Activated naive CD8-positive, alpha-beta T cell treated with anti-CD3 and anti-CD28 coated beads, Interleukin-2, amount 50 U/mL, for 16 hours (primary cell): ENCODE measurements at regions not wholly inside any gene's neighbourhood (a gene's known extent, or its start where the extent isn't known, plus 50 kb on each side); places are given as distances from the start of the nearest gene placed in this dataset.

ENCODE experiments used
- DNase-seq: peaks from one replicate; pipeline ENCODE4 v3.0.0-alpha.2; 2020; ENCODE audit warnings: low read depth, low spot score

DNA sequence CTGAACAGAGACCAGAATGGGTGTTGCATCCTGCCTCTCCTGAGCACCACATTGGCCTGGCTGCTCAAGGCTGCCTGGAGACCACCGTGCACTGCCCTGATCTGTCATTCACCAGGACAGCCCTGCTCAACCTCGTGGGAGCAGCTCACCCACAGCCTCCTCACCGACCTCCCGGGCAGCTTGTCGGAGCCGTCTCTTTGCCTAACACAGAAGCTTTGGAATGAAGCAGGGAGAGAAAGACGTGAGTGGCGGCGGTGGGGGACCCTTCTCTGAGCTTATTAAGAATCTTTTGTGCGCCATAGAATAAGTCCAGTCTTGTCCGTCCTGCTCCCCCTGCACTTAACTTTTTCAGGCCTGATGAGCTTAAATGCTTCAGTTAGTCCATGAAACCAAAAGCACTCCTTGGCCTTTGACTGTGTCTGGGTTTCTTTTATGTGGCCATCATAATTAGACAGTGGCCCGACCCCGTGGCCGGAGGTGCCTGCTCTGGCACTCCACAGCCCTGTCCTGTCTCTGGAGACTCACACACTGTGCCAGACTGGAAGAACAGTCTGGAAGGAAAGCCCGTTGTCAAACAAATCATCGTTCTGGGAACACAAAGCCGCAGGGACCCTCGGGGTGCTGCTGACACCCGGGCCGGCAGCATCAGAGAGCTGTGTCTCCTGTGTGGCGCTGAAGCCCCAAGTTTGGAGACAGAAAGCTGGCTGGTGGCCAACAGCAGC is 192.8 kb downstream of the BCOR start:
- DNase-seq = no peak

DNA sequence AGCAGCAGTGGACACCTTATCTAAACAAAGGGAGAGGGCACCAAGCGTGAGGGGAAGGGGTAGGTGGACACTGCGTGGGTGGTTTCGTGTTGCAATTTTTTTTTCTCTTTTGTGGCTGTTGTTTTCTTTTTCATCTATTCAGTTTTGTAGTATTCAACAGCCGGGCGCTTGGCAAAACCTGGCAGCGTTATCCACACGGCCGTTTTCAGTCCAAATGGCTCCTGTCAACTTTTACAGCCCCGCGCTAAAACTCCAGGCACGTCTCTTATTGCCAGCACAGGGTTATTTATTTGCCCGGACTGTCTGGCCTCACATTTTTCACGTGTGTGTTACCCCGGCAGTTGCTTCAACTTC is 192.2 kb downstream of the BCOR start:
- no peak for DNase-seq

DNA sequence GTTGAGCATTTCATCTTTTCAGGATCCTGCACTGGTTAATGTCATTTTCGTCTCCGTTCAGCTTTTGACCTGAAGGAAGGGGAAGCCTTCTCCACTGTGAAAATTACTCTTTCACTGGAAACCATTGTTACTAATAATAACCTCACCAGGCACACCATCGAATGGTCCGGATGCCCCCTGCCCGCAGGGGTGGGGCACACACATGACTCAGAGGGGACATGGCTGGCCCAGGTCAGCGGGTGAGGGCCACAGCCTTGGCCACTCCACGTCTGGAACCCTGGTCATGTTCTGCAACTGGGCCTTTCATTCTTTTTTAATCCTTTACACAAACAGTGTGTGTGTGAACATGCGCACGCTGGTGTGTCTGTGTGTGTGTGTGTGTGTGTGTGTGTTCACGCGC is 191.8 kb downstream of the BCOR start:
- DNase-seq = no peak

DNA sequence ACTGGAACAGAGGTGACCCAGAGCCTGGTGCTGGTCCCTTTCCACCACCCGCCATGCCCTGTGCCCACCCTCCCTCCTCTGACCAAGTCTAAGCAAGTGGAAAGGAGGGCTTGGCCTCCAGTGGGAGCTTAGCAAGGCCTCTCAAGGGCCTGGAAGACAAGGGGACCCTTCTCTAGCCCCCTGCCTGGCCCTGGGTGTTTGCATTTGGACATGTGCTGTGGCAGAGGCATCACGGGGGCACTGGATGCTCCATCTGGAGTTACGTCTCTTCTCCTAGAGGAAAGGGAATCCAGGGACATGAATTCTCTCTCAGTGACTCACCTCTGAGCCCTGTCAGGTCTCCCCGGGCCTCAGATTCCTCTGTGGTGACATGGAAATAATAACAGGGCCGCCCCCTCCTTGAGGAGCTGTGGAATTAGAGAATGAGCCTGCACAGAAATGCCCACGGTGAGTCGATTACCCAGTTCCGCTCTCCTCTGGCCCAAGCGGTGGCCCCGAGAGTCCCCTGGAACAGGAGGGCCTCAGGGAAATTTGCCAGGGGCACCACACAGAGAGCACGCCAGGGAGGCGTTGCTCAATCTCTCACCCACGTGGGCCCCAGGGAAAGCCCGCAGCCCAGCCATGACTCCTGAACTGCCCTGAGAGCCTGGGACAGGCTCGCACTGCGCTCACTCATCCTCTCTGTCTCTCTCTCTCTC is 189.6 kb downstream of the BCOR start:
- DNase-seq = no peak

GRCh38 chrX:39909996-39910395 is 187.8 kb downstream of the BCOR start:
- no peak for DNase-seq

DNA sequence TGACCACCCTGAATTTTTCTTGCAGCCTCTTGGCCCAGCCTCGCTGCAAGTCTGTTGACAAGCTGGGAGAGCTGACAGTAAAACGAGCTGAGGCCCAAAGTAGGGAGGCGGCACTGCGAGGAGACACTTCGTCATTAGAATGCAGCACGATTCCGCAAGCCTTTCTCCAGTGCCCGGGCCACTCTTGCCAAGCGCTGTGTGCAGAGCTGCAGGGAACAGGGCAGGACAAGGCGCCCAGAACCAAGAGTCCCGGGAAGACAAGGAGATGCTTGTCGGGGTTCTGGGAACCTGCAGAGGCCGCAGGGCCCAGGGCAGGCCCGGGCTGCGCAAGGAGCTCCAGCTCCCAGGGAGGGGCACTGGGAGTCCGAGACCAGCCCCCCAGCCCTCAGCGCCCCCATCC is 187.1 kb downstream of the BCOR start:
- no peak for DNase-seq

GRCh38 chrX:39911278-39911897 is 186.4 kb downstream of the BCOR start:
- DNase-seq = no peak

DNA sequence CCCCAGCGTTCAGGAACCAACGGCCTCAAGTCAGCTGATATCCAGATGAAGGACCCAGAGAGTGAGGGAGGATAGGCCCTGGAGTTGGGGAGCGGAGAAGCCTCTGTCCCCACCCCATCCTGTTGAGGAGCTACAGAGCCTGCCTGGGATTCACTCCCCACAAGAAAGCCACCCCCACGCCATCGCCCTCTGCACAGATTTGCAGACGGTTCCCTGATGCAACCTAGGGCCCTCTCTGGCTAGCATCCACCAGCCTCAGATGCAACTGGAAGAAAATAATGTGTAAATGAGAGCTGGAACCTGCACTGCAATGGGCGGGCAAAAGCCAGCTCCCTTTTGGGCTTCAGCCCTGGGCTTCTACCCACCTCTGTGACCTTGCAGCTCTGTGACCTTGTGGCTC is 185.6 kb downstream of the BCOR start:
- no peak for DNase-seq

- no peak for DNase-seq
Observed at GRCh38 chrX:39915081-39915480, 182.7 kb downstream of the BCOR start.

DNA sequence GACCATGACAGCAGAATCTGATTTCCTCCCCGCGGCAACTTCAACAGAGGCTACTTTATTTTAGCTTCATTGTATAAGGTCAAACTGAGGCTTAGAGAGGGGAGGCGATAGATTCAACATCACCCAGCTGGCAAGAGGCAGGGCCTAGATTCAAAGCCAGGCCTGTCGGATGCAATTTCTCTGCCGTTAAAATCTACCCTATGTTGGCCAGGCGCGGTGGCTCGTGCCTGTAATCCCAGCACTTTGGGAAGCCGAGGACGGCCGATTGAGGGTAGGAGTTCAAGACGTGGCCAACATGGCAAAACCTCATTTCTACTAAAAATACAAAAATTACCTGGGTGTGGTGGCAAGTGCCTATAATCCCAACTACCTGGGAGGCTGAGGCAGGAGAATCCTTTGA is 182.2 kb downstream of the BCOR start:
- no peak for DNase-seq

DNA sequence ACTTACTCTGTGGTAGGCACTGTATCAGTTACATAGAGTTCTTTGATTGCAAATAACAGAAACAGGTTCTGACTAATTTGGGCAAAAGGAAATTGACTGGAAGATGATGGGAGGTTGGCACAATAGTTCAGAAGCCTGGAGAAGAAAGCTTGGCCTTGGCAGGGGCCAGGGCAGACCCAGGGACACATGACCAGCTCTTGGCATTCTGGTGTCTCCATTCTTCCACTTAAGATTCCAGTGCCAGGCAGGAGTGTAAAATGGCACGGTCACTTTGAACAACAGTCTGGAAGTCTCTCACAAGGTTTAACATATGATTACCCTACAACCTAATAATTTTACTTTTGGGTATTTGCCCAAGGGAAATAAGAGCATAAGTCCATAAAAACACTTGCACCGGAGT is 175.9 kb downstream of the BCOR start:
- DNase-seq = no peak

- no peak for DNase-seq
Observed at GRCh38 chrX:39922488-39922887, 175.3 kb downstream of the BCOR start.

DNA sequence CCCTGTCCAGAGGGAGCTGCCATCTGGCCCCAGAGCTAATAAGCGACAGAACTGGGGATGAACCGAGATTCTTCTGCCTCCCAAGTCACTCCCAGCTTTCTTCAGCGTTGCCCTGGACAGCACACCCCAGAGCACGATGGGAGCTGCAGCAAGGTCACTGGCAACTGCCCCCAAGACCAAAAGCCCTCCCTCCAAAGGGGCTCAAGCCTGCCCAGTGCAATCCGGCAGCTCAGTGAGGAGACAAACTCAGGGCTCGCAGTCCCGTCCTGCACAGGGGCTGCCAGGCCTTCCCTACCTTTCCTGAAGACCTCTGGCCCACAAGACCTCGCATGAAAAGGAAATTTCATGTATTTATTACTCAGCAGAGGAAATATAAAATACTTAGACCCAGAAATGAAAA is 174.8 kb downstream of the BCOR start:
- DNase-seq = no peak

- DNase-seq = no peak
Observed at GRCh38 chrX:39927380-39927779, 170.4 kb downstream of the BCOR start.

DNA sequence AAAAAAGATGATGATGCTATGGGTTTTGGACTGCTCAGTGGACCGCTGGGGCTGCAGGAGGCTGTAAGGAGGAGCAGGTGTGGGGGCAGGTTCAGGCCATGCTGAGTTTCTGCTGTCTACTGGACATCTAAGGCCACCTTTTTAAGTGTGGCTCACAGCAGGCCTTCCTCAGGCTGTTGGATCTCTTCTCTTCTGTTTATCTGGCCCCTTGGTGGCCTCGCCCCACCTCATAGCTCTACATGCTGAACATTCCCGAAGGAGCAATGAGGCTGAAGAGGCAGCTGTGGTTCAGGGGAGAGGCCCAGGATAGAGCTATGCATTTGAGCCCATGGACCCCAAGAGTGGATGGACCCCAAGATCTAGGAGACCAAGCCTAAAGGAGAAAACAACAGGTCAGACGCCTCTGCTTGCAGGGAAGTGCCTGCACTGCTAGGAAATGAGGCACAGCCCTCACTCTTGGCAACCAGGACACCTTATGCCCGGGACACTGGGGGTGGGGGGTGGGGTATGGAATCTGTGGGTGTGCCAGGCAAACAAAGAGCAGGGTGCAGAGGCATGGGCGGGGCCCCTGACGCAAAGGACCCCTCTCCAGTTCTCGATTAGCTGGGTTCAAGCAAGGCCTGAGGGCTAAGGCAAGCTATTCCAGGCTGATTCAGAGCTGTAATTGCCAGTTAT is 168.9 kb downstream of the BCOR start:
- DNase-seq = no peak

- no peak for DNase-seq
Observed at GRCh38 chrX:39929379-39930025, 168.3 kb downstream of the BCOR start.

DNA sequence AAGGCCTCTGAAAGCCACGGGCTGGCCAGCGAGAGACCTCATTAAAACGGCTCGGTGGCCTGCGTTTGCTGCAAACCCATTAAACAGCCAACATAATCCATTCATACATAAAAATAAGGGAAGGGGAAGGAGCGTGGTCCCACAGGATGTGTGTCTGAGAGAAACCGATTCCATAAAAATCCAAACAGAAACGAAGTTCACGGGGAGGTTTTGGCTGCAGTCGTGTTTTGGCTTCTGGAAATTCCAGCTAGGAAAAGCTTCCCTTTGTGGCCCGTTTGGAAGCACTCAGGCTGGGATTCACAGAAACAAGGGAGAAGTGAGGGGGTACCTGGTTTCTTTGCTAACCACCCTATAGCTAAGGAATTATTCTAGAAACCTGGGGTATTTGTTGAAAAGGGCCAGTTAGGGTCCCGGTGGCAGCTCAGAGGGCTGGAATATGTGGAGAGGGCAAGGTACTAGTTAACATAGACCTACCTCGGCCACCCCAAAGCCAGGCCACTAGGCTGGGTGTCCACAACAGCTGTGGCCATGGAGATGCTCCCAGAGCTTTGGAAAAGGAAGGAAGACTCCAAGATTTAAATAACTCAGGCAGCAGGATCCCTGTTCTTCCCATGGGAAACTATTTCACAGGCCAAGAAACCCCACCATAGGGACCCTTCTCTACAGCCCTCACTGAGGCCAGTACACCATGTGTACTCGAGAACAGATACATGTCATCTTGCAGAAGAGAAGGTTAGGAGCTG is 166.8 kb downstream of the BCOR start:
- no peak for DNase-seq

DNA sequence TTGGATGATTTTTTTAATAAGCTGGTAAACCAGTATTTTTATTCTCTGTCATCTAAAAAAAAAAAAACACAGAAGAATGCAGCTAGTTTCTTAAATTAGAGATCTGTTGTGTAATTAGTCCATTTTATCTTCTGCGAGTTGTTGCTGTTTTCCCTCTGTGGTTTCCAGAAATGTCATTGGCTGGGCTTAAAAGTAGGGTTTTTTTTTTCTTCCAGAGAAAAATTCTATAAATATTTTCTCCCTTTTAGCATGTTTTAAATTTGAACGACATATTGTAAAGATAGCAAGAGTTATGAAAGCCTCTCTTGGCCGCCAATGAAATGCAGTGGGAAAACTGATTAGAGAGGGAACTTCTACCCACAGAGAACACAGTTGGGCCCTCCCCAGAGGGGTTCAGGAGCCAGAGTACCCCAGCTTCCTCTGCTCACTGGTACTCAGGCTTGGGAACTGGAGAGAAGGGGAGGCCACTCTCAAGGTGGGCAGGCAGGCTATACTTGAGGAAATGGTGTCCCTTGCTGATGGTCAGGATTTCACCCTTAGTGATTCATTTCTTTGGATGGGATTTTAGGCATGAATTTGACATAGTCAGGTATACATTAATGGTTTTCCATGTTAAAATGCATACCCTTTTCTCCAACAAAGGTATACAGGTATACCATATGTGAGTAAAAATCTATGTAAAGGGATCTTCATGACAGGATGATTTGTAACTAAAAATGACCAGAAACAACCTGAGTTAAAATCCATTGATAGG is 166.1 kb downstream of the BCOR start:
- DNase-seq = no peak

- DNase-seq = no peak
Observed at GRCh38 chrX:39935411-39936064, 162.2 kb downstream of the BCOR start.
